Neuronal stem cell (in vitro differentiated cells): ENCODE measurements at regions not wholly inside any gene's neighbourhood (a gene's known extent, or its start where the extent isn't known, plus 50 kb on each side); places are given as distances from the start of the nearest gene placed in this dataset.

Experiments
- DNase-seq: peaks from one replicate; pipeline ENCODE4 v3.0.0-alpha.2; 2013; ENCODE audit warnings: low spot score
- H2AFZ ChIP-seq: one replicate; pipeline ENCODE4 v1.6.1; 2013; ENCODE audit warnings: mild to moderate bottlenecking, low read length, inconsistent platforms
- H2AK5ac ChIP-seq: 2 replicates; pipeline ENCODE4 v1.6.1; 2013; ENCODE audit warnings: low read depth, mild to moderate bottlenecking, inconsistent platforms, low read length, moderate library complexity, mixed read lengths
- H2BK120ac ChIP-seq: 2 replicates; pipeline ENCODE4 v1.6.1; 2013; ENCODE audit warnings: low read depth, mild to moderate bottlenecking, inconsistent platforms, low read length, moderate library complexity, mixed read lengths
- H2BK12ac ChIP-seq: one replicate; pipeline ENCODE4 v1.6.1; 2013; ENCODE audit warnings: low read length, inconsistent platforms
- H2BK15ac ChIP-seq: 2 replicates; pipeline ENCODE4 v1.6.1; 2013; ENCODE audit warnings: mild to moderate bottlenecking, low read length, inconsistent platforms, mixed read lengths
- H2BK5ac ChIP-seq: one replicate; pipeline ENCODE4 v1.6.1; 2013; ENCODE audit warnings: inconsistent platforms, mild to moderate bottlenecking, low read length, moderate library complexity
- H3K14ac ChIP-seq: one replicate; pipeline ENCODE4 v1.6.1; 2013; ENCODE audit warnings: low read length, inconsistent platforms
- H3K18ac ChIP-seq: 2 replicates; pipeline ENCODE4 v1.6.1; 2013; ENCODE audit warnings: low read length, inconsistent platforms
- H3K23ac ChIP-seq: 2 replicates; pipeline ENCODE4 v1.6.1; 2013; ENCODE audit warnings: low read depth, mild to moderate bottlenecking, mixed read lengths, low read length, inconsistent platforms; ENCODE audit not compliant: poor library complexity
- H3K27ac ChIP-seq: replicated peaks from 3 replicates; pipeline ENCODE4 v1.5.1; 2013; ENCODE audit warnings: low read length, inconsistent platforms
- H3K27me3 ChIP-seq, 3 experiments: 2 replicates each; pipeline ENCODE4 v1.6.1; 2013; ENCODE audit warnings: low read length in 3 of 3, mild to moderate bottlenecking in 2 of 3, inconsistent platforms in 1 of 3, low read depth in 1 of 3, mixed read lengths in 1 of 3, moderate library complexity in 1 of 3; ENCODE audit not compliant: control insufficient read depth in 3 of 3, insufficient read depth in 3 of 3
- H3K36me3 ChIP-seq, 2 donors: replicated peaks in 1 of 2; 2 replicates each; pipeline ENCODE4 v1.6.1; 2013; ENCODE audit warnings: low read length in 2 of 2; ENCODE audit not compliant: control insufficient read depth in 2 of 2, insufficient read depth in 2 of 2
- H3K4ac ChIP-seq: 2 replicates; pipeline ENCODE4 v1.6.1; 2013; ENCODE audit warnings: inconsistent platforms, mild to moderate bottlenecking, low read length, moderate library complexity
- H3K4me1 ChIP-seq, 2 donors: 1 replicate in 1 of 2; 2 replicates in 1 of 2; pipeline ENCODE4 v1.6.1; 2013; ENCODE audit warnings: low read length in 2 of 2, low read depth in 1 of 2; ENCODE audit not compliant: control insufficient read depth in 2 of 2, insufficient read depth in 1 of 2
- H3K4me2 ChIP-seq: one replicate; pipeline ENCODE4 v1.6.1; 2013; ENCODE audit warnings: mild to moderate bottlenecking, low read length, inconsistent platforms; ENCODE audit not compliant: insufficient read depth, poor library complexity, severe bottlenecking
- H3K4me3 ChIP-seq, 2 donors: 2 replicates each; pipeline ENCODE4 v1.5.1; 2013; ENCODE audit warnings: low read length in 2 of 2, mild to moderate bottlenecking in 2 of 2, inconsistent platforms in 1 of 2, moderate library complexity in 1 of 2
- H3K79me1 ChIP-seq: one replicate; pipeline ENCODE4 v1.6.1; 2013; ENCODE audit warnings: low read depth, mild to moderate bottlenecking, inconsistent platforms, low read length, moderate library complexity
- H3K9ac ChIP-seq: one replicate; pipeline ENCODE4 v1.6.1; 2013; ENCODE audit warnings: mild to moderate bottlenecking, low read depth, low read length, inconsistent platforms; ENCODE audit not compliant: poor library complexity
- H3K9me3 ChIP-seq, 2 donors: replicated peaks in 1 of 2; 2 replicates each; pipeline versions ENCODE3 to v1.6.1; 2013; ENCODE audit warnings: low read length in 2 of 2, mild to moderate bottlenecking in 2 of 2, inconsistent platforms in 1 of 2, low read depth in 1 of 2, mixed read lengths in 1 of 2, moderate library complexity in 1 of 2; ENCODE audit not compliant: control insufficient read depth in 2 of 2, insufficient read depth in 1 of 2
- H4K8ac ChIP-seq: one replicate; pipeline ENCODE4 v1.6.1; 2013; ENCODE audit warnings: low read depth, mild to moderate bottlenecking, inconsistent platforms, low read length, moderate library complexity
- H4K91ac ChIP-seq: one replicate; pipeline ENCODE4 v1.6.1; 2013; ENCODE audit warnings: low read length, low read depth, mild to moderate bottlenecking, inconsistent platforms; ENCODE audit not compliant: poor library complexity
- WGBS, 2 donors: extraction: QIAGEN DNeasy Blood & Tissue Kit; methylation state at CpG; one replicate each; pipeline ENCODE4 v1.1.7; 2013; ENCODE audit warnings: missing lambda C conversion rate in 2 of 2, mixed read lengths in 1 of 2; ENCODE audit not compliant: insufficient read length in 2 of 2, insufficient replicate concordance in 1 of 2; ENCODE audit errors: extremely low coverage in 2 of 2; 5-methylcytosine and 5-hydroxymethylcytosine counted together

DNA sequence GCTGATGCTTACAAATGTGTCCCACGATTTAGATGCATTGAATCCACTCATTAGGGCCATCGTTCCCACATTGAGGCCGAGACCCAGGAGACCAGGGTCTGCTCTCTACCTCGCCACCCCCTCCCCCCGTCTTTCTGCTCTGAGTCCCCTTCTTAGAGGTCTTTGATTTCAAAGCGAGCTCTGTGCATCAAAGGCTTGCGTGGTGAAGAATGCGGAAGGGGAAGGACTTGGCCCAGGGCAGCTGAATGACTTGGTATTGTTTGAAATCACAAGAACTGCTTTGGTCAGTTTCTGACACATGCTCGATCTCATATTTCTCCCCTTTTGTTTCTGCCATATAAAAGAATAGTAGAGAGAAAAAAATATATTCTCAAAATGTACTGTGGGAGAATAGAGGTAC, 78.3 kb upstream of the IRX1 start:
- no peak overlapping the region for H2BK120ac ChIP-seq
- H3K4me3 ChIP-seq, result no peak overlapping the region
- H3K18ac ChIP-seq, result no peak overlapping the region
- H3K4ac ChIP-seq, result no peak overlapping the region
- no peaks in the 10 kb centered on the region for H3K9me3 ChIP-seq
- no peak overlapping the region for H3K9ac ChIP-seq
- H2BK15ac ChIP-seq, result no peak overlapping the region
- no peak overlapping the region for H2BK5ac ChIP-seq
- no peak overlapping the region for H3K14ac ChIP-seq
- peaks cover 5 to 17% of the 10 kb centered on the region in 2 donors for H3K4me1 ChIP-seq
- no peak overlapping the region for H3K23ac ChIP-seq
- H2AFZ ChIP-seq, result peak overlapping the region; percentile 75
- no peak overlapping the region for H4K8ac ChIP-seq
- H3K27me3 ChIP-seq, result no peaks in the 10 kb centered on the region
- WGBS, 2 donors, result no CpG with 5 or more reads among the region's 9 CpGs
- no peak overlapping the region for H2AK5ac ChIP-seq
- H3K4me2 ChIP-seq, result no peak overlapping the region
- no peak overlapping the region for H3K27ac ChIP-seq
- H2BK12ac ChIP-seq, result no peak overlapping the region
- peak; percentile 36 for DNase-seq
- no peaks in the 10 kb centered on the region for H3K36me3 ChIP-seq
- H4K91ac ChIP-seq, result no peak overlapping the region
- no peaks in the 10 kb centered on the region for H3K79me1 ChIP-seq

DNA sequence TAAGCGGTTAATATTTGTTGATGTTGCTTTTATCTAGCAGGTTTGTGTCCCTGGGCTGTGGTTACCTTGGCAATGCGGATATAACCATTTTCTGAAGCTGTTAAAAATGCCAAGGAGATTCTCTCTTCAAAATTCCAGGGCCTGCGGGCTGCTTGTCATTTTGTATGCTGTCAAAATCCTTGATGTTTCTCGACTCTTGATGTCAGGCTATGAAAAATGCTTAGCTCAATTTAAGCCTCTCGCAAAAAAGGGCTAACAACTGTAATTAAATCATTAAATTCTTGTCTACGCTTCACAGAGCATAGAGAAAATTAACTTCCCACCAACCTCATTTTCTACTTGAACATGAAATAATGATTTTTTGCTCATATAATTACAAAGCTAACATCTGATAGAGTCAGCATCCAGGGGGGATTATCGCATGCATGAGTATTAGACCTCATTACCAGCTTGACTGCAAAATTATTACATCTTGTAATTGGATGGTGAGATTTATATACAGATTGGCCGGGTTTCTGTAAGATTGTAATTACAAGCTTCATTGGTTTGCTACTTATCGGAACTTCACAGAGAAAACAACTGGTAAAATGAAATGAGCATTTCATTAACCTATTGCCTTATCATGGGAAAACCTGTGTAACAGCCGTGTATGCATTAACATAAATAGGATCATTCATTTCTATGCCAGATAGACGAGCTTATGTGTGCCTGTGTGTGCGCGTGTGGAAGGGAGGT, 83.1 kb upstream of the IRX1 start:
- DNase-seq, result no peak
- no peak overlapping the region for H2BK15ac ChIP-seq
- H3K4ac ChIP-seq, result no peak overlapping the region
- H2BK5ac ChIP-seq, result no peak overlapping the region
- peaks cover 1 to 15% of the 10 kb centered on the region in 2 donors for H3K4me1 ChIP-seq
- peak overlapping the region; percentile 70 for H2AFZ ChIP-seq
- H3K36me3 ChIP-seq, result peaks cover 0 to 1% of the 10 kb centered on the region in 2 donors
- H4K8ac ChIP-seq, result no peak overlapping the region
- no peak overlapping the region for H4K91ac ChIP-seq
- no peaks in the 10 kb centered on the region for H3K79me1 ChIP-seq
- H2BK120ac ChIP-seq, result no peak overlapping the region
- H3K9me3 ChIP-seq, result peaks cover 10 to 13% of the 10 kb centered on the region in 2 donors
- no peak overlapping the region for H3K4me2 ChIP-seq
- no peak overlapping the region for H2AK5ac ChIP-seq
- H3K27ac ChIP-seq, result no peak overlapping the region
- no CpG with 5 or more reads among the region's 13 CpGs for WGBS, 2 donors
- no peak overlapping the region for H3K9ac ChIP-seq
- no peak overlapping the region for H3K18ac ChIP-seq
- H2BK12ac ChIP-seq, result no peak overlapping the region
- no peak overlapping the region for H3K14ac ChIP-seq
- H3K4me3 ChIP-seq, result no peak overlapping the region
- H3K27me3 ChIP-seq, result no peaks in the 10 kb centered on the region
- H3K23ac ChIP-seq, result no peak overlapping the region

DNA sequence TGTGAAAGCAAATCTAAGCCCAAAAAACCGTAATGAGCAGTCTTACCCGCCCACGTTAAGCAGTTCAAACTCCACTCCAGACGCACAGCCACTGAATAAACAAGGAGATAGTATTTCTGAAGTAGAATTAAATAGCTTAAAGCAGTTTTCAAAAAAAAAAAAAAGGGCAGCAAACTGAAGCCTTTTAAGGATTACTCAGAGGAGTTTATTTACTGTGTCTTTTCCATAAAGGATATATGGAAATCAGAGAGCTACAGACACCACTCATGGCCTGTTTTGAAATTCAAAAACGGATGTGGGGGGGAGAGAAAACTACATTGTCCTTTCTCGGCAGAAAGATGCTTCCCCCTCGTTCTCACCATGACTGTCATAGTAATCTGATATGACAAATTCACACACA, 83.7 kb upstream of the IRX1 start:
- Histone ChIP-seq H2BK5ac (no peak overlapping the region), H3K27ac (no peak overlapping the region), H3K36me3 (peaks cover 0 to 1% of the 10 kb centered on the region in 2 donors), H3K9ac (no peak overlapping the region), H3K18ac (no peak overlapping the region), H3K4me3 (no peak overlapping the region), H3K14ac (no peak overlapping the region), H2BK120ac (no peak overlapping the region), H3K9me3 (peaks cover 10 to 13% of the 10 kb centered on the region in 2 donors), H4K91ac (no peak overlapping the region), H3K4ac (no peak overlapping the region), H3K4me1 (peaks cover 1 to 9% of the 10 kb centered on the region in 2 donors), H4K8ac (no peak overlapping the region), H3K27me3 (no peaks in the 10 kb centered on the region), H2AK5ac (no peak overlapping the region), H2BK12ac (no peak overlapping the region), H3K4me2 (no peak overlapping the region), H3K79me1 (no peaks in the 10 kb centered on the region), H2AFZ (peak overlapping the region; percentile 70), H2BK15ac (no peak overlapping the region), H3K23ac (no peak overlapping the region)
- no peak for DNase-seq
- WGBS, 2 donors, result no CpG with 5 or more reads among the region's 7 CpGs

GRCh38 chr5:3511519-3511918, 84.1 kb upstream of the IRX1 start:
- no peak overlapping the region for H3K27ac ChIP-seq
- H2BK5ac ChIP-seq, result no peak overlapping the region
- no peak overlapping the region for H3K14ac ChIP-seq
- peaks cover 0 to 1% of the 10 kb centered on the region in 2 donors for H3K36me3 ChIP-seq
- no peak overlapping the region for H4K91ac ChIP-seq
- H3K27me3 ChIP-seq, result no peaks in the 10 kb centered on the region
- WGBS, 2 donors, result no CpG with 5 or more reads among the region's 9 CpGs
- DNase-seq, result no peak
- no peak overlapping the region for H3K18ac ChIP-seq
- H2BK15ac ChIP-seq, result no peak overlapping the region
- peaks cover 0 to 6% of the 10 kb centered on the region in 2 donors for H3K4me1 ChIP-seq
- H3K4ac ChIP-seq, result no peak overlapping the region
- peak overlapping the region; percentile 70 for H2AFZ ChIP-seq
- no peak overlapping the region for H3K9ac ChIP-seq
- no peak overlapping the region for H2BK120ac ChIP-seq
- H3K79me1 ChIP-seq, result no peaks in the 10 kb centered on the region
- H3K4me2 ChIP-seq, result no peak overlapping the region
- H4K8ac ChIP-seq, result no peak overlapping the region
- H2BK12ac ChIP-seq, result no peak overlapping the region
- H2AK5ac ChIP-seq, result no peak overlapping the region
- H3K9me3 ChIP-seq, result peaks cover 10 to 13% of the 10 kb centered on the region in 2 donors
- H3K23ac ChIP-seq, result peak overlapping the region; percentile 25
- no peak overlapping the region for H3K4me3 ChIP-seq
